Neural progenitor cell (in vitro differentiated cells): ENCODE measurements at regions not wholly inside any gene's neighbourhood (a gene's known extent, or its start where the extent isn't known, plus 50 kb on each side); places are given as distances from the start of the nearest gene placed in this dataset.

ENCODE experiments used
- DNase-seq: peaks from one replicate; pipeline ENCODE4 v3.0.0-alpha.2; 2016; ENCODE audit warnings: low spot score
- H2AFZ ChIP-seq: fragments of 200-600 bp; sonication (generic); replicated peaks from 2 replicates; pipeline ENCODE4 v1.6.1; 2016; ENCODE audit warnings: antibody characterized with exemption
- H3F3A ChIP-seq: fragments of 200-600 bp; sonication (generic); 2 replicates; pipeline ENCODE4 v1.6.1; 2016; ENCODE audit warnings: antibody characterized with exemption, low read depth
- H3K27ac ChIP-seq: fragments of 200-600 bp; sonication (generic); 2 replicates; pipeline ENCODE4 v1.5.1; 2016; ENCODE audit warnings: mild to moderate bottlenecking
- H3K27me3 ChIP-seq: fragments of 200-600 bp; sonication (generic); 2 replicates; pipeline ENCODE4 v1.6.1; 2016; ENCODE audit warnings: mild to moderate bottlenecking, moderate library complexity
- H3K36me3 ChIP-seq: fragments of 200-600 bp; sonication (generic); 2 replicates; pipeline ENCODE4 v1.5.1; 2016
- H3K4me1 ChIP-seq: fragments of 200-600 bp; sonication (generic); 2 replicates; pipeline ENCODE4 v1.6.1; 2016; ENCODE audit warnings: mixed run types
- H3K4me2 ChIP-seq: fragments of 200-600 bp; sonication (generic); 2 replicates; pipeline ENCODE4 v1.6.1; 2016
- H3K4me3 ChIP-seq: fragments of 200-600 bp; sonication (generic); 2 replicates; pipeline ENCODE4 v1.5.1; 2016
- H3K79me2 ChIP-seq: fragments of 200-600 bp; sonication (generic); 2 replicates; pipeline ENCODE4 v1.6.1; 2016; ENCODE audit warnings: low read depth
- H3K9ac ChIP-seq: fragments of 200-600 bp; sonication (generic); 2 replicates; pipeline ENCODE4 v1.6.1; 2016
- H3K9me3 ChIP-seq: fragments of 200-600 bp; sonication (generic); 2 replicates; pipeline ENCODE4 v1.5.1; 2016; ENCODE audit warnings: low read depth
- H4K20me1 ChIP-seq: fragments of 200-600 bp; sonication (generic); 2 replicates; pipeline ENCODE4 v1.6.1; 2016; ENCODE audit warnings: low read depth
- H3K27ac Mint-ChIP-seq: 3 replicates; pipeline ENCODE4 v1.8.0; 2021; ENCODE audit warnings: mixed read lengths
- H3K27me3 Mint-ChIP-seq: 2 replicates; pipeline ENCODE4 v1.8.0; 2022; ENCODE audit warnings: low read depth, mild to moderate bottlenecking, inconsistent platforms, moderate library complexity, mixed read lengths; ENCODE audit not compliant: insufficient read depth
- H3K36me3 Mint-ChIP-seq: 3 replicates; pipeline ENCODE4 v1.8.0; 2021; ENCODE audit warnings: mixed read lengths
- H3K4me1 Mint-ChIP-seq: 3 replicates; pipeline ENCODE4 v1.8.0; 2021; ENCODE audit warnings: mixed read lengths
- H3K4me3 Mint-ChIP-seq: 3 replicates; pipeline ENCODE4 v1.8.0; 2021; ENCODE audit warnings: mild to moderate bottlenecking, moderate library complexity, mixed read lengths
- H3K9me3 Mint-ChIP-seq: 3 replicates; pipeline ENCODE4 v1.8.0; 2020; ENCODE audit warnings: mixed read lengths
- EZH2 ChIP-seq: fragments of 200-600 bp; sonication (generic); IDR thresholded peaks from 2 replicates; pipeline ENCODE4 v1.6.1; 2017; ENCODE audit warnings: antibody characterized with exemption, mild to moderate bottlenecking, moderate library complexity
- EZH2phosphoT487 ChIP-seq: fragments of 200-600 bp; sonication (generic); IDR thresholded peaks from 2 replicates; pipeline ENCODE4 v1.6.1; 2017; ENCODE audit warnings: antibody characterized with exemption
- TF ChIP-seq, protein P1 (sequence below): fragments of 200-600 bp; sonication (generic); IDR thresholded peaks from 2 replicates; pipeline ENCODE4 v1.5.1; 2017; ENCODE audit warnings: antibody characterized with exemption, mild to moderate bottlenecking

DNA sequence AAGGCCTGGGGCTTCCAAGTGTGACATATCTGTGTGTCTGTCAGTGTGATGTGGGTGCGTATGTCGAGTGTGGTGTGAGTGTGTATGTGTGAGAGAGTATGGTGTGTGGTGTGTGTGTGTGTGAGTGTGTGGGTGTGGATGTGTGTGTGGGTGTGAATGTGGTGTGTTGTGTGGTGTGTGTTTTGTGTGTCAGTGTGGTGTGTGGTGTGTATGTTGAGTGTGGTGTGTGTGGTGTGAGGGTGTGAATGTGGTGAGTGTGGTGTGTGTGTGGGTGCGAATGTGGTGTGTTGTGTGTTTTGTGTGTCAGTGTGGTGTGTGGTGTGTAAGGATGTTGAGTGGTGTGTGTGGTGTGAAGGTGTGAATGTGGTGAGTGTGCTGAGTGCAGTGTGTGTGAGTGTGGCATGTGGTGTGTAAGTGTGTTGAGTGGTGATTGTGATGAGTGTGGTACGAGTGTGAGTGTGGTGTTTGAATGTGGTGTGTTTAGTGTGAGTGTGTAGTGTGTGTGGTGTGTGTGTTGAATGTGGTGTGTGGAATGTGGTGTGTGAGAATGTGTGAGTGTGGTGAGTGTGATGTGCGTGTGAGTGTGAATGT lies 61.6 kb upstream of the SORCS2 start:
- Histone ChIP-seq H3F3A (peaks cover 3% of the 10 kb centered on the region), H3K27me3 (no peaks in the 10 kb centered on the region), H4K20me1 (no peaks in the 10 kb centered on the region), H3K79me2 (no peaks in the 10 kb centered on the region), H3K4me3 (no peak overlapping the region), H2AFZ (no peak overlapping the region), H3K27ac (no peak overlapping the region), H3K9me3 (no peaks in the 10 kb centered on the region), H3K36me3 (no peaks in the 10 kb centered on the region), H3K9ac (no peak overlapping the region), H3K4me1 (no peaks in the 10 kb centered on the region), H3K4me2 (no peak overlapping the region)
- no peak overlapping the region for H3K27ac Mint-ChIP-seq
- no peak overlapping the region for H3K4me3 Mint-ChIP-seq
- DNase-seq = no peak
- peaks cover 10% of the 10 kb centered on the region for H3K4me1 Mint-ChIP-seq
- no peaks in the 10 kb centered on the region for H3K36me3 Mint-ChIP-seq
- no peak for TF ChIP-seq EZH2
- H3K9me3 Mint-ChIP-seq = no peaks in the 10 kb centered on the region
- H3K27me3 Mint-ChIP-seq = peaks cover 7% of the 10 kb centered on the region

DNA sequence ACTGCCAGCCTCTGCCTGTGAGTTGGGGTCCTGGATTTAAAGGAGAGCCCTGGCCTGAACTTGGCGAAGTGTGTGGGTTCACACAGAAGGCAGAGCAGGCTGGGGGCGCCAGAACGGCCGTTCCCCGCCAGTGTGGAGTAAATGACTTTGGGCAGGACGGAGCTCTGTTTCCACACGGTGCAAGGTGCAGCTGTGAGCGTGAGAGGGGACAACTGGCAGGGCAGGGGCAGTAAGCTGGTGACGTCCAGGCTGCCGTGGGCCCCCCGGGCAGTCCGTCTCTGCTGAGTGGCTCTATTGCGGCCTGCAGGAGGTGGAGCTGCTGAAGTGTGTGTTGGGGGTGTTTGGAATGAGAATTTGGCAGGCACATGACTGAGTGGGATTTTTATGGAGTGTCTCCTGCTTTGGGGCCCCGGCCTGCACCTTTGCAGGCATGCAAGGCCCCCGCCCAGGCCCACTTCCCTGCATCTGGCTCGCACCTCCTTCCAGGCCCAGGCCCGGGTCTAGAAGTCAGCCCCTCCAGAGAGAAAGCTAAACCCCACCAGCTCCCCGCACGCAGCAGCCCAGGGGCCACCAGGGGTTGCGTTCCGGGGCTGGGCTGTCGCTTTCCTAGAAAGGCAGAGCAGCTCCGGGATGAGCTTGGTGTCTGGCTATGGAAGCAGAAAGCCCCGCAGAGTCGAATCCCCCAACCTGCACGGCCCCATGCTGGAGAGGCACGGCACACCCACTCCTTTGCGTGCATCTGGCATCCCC lies 62.2 kb upstream of the GRPEL1 start:
- TF ChIP-seq EZH2phosphoT487 = no peak
- TF ChIP-seq EZH2 = no peak
- Histone ChIP-seq H3K9ac (no peak overlapping the region), H3K79me2 (no peaks in the 10 kb centered on the region), H3K27ac (no peak overlapping the region), H3K27me3 (no peaks in the 10 kb centered on the region), H3K4me1 (no peaks in the 10 kb centered on the region), H3K36me3 (no peaks in the 10 kb centered on the region), H3K4me3 (no peak overlapping the region), H3K9me3 (no peaks in the 10 kb centered on the region), H2AFZ (no peak overlapping the region), H4K20me1 (no peaks in the 10 kb centered on the region), H3F3A (peaks cover 3% of the 10 kb centered on the region), H3K4me2 (no peak overlapping the region)
- H3K27me3 Mint-ChIP-seq = peaks cover 7% of the 10 kb centered on the region
- no peak overlapping the region for H3K4me3 Mint-ChIP-seq
- no peak overlapping the region for H3K27ac Mint-ChIP-seq
- H3K36me3 Mint-ChIP-seq = no peaks in the 10 kb centered on the region
- no peak for DNase-seq
- no peaks in the 10 kb centered on the region for H3K9me3 Mint-ChIP-seq
- peaks cover 14% of the 10 kb centered on the region for H3K4me1 Mint-ChIP-seq

DNA sequence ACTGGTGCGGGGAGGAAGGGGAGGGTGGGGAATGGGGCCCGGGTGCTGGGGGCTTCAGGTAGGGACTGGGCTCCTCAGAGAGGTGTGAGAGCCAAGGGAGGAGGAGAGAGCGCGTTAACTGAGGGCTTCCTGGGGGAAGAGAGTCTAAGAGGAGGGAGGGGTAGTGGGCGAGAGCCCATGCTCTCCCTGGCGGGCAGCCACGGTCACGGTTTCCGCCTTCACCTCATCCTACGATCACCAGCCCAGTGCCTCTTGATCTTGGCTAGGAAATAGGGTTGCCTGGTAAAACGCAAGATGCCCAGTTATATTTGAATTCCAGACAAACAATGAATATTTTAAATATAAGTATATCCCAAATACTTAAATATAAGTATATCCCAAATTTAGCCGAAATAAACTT lies 60.8 kb upstream of the GRPEL1 start:
- Histone ChIP-seq H3K4me1 (no peaks in the 10 kb centered on the region), H3K27me3 (no peaks in the 10 kb centered on the region), H3K4me3 (no peak overlapping the region), H4K20me1 (no peaks in the 10 kb centered on the region), H3K9ac (no peak overlapping the region), H3K27ac (no peak overlapping the region), H3K36me3 (no peaks in the 10 kb centered on the region), H3K79me2 (no peaks in the 10 kb centered on the region), H3F3A (peaks cover 3% of the 10 kb centered on the region), H3K9me3 (no peaks in the 10 kb centered on the region), H3K4me2 (no peak overlapping the region), H2AFZ (no peak overlapping the region)
- Mint-ChIP-seq H3K9me3 (no peaks in the 10 kb centered on the region), H3K27ac (no peak overlapping the region), H3K4me3 (no peak overlapping the region), H3K4me1 (peaks cover 25% of the 10 kb centered on the region), H3K27me3 (peaks cover 3% of the 10 kb centered on the region), H3K36me3 (no peaks in the 10 kb centered on the region)
- DNase-seq = no peak
- TF ChIP-seq, protein P1, sequence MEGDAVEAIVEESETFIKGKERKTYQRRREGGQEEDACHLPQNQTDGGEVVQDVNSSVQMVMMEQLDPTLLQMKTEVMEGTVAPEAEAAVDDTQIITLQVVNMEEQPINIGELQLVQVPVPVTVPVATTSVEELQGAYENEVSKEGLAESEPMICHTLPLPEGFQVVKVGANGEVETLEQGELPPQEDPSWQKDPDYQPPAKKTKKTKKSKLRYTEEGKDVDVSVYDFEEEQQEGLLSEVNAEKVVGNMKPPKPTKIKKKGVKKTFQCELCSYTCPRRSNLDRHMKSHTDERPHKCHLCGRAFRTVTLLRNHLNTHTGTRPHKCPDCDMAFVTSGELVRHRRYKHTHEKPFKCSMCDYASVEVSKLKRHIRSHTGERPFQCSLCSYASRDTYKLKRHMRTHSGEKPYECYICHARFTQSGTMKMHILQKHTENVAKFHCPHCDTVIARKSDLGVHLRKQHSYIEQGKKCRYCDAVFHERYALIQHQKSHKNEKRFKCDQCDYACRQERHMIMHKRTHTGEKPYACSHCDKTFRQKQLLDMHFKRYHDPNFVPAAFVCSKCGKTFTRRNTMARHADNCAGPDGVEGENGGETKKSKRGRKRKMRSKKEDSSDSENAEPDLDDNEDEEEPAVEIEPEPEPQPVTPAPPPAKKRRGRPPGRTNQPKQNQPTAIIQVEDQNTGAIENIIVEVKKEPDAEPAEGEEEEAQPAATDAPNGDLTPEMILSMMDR = no peak
- no peak for TF ChIP-seq EZH2phosphoT487
- TF ChIP-seq EZH2 = no peak

DNA sequence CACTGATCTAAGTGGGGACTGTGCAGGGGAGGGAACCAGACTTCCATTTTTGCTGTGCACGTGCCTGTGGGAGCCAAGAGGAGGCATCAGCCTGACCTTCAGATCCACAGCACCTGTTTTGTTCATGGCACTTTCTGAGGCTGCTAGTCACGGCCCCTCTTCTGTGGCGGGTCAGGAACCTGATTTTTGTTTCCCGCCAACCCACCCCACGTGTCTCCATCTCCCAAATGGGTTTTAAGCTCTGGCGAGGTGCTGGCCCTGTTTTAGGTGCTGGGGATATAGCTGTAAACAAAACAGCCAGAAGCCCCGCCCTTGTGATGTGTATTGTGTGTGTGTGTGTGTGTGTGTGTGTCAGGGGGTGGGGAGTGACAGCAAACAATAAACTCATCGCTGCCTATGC lies 60.4 kb upstream of the GRPEL1 start:
- no peak overlapping the region for H3K4me3 ChIP-seq
- H3K27me3 Mint-ChIP-seq = peaks cover 2% of the 10 kb centered on the region
- TF ChIP-seq, protein P1 = no peak
- TF ChIP-seq EZH2phosphoT487 = no peak
- TF ChIP-seq EZH2 = no peak
- H2AFZ ChIP-seq = no peak overlapping the region
- H3K9ac ChIP-seq = no peak overlapping the region
- H3K27me3 ChIP-seq = no peaks in the 10 kb centered on the region
- no peak for DNase-seq
- H3K27ac Mint-ChIP-seq = no peak overlapping the region
- H3K27ac ChIP-seq = no peak overlapping the region
- no peaks in the 10 kb centered on the region for H3K79me2 ChIP-seq
- peaks cover 3% of the 10 kb centered on the region for H3F3A ChIP-seq
- no peak overlapping the region for H3K4me2 ChIP-seq
- peaks cover 29% of the 10 kb centered on the region for H3K4me1 Mint-ChIP-seq
- no peaks in the 10 kb centered on the region for H3K36me3 Mint-ChIP-seq
- no peaks in the 10 kb centered on the region for H3K4me1 ChIP-seq
- no peak overlapping the region for H3K4me3 Mint-ChIP-seq
- H3K9me3 ChIP-seq = no peaks in the 10 kb centered on the region
- no peaks in the 10 kb centered on the region for H3K9me3 Mint-ChIP-seq
- H3K36me3 ChIP-seq = no peaks in the 10 kb centered on the region
- H4K20me1 ChIP-seq = no peaks in the 10 kb centered on the region
